ENCODE measurements at regions not wholly inside any gene's neighbourhood (a gene's known extent, or its start where the extent isn't known, plus 50 kb on each side); places are given as distances from the start of the nearest gene placed in this dataset.
"Not testable (repeated sequence)": the region's sequence is repeated elsewhere in the genome, so short reads cannot be mapped to it uniquely, and the experiment has no call there.

DNA sequence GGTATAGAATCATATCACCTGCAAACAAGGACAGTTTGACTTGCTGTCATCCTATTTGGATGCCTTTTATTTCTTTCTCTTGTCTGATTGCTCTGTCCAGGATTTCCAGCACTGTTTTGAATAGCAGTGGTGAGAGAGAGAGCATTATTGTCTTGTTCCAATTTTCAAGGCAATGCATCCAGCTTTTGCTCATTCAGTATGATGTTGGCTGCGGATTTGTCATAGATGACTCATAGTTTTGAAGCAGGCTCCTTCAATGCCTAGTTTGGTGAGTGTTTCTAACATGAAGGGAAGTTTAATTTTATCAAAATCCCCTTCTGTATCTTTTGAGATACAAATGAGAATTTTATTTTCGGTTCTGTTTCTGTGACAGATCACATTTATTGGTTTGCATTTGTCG is 518.9 kb downstream of the PCDH11X start:
- not testable (repeated sequence) for DNase-seq (ENCODE audit: low read depth)

DNA sequence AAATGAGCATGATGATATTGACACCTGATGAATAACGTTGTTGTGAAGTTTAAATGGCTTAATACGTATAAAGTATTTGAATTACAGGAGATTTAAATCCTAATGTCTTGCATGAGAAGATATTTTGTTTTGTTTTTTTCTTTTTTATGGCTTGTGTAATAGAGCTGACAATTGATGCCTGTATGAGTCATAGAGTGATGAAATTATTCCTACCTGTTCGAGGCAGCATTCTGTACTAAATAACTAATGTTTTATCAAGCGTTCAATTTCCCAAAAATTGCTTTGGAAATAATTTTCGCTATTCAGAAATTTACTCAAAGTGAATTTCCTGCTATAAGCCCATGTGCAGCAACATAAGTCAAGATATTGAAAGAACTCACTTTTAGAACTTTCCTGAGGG is 554.0 kb downstream of the PCDH11X start:
- DNase-seq (ENCODE audit: low read depth) = not testable (repeated sequence)

DNA sequence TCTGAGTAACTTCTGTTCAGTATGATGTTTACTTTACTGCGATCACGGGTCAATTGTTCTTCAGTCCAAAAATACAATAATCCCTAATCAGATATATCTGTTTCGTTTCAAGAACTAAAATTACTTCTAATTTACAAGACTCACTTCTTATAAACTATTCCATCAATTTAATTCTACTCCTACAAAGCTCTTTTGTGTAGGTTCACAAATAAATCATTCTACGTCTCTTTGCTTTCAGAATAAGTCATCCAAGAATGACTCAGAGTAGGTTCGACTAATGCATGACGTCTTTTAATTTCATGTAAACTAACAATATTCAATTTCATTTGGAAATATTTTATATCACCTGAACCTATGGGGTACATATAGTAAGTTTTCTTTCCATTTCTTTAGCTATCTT is 571.9 kb downstream of the PCDH11X start:
- not testable (repeated sequence) for DNase-seq (ENCODE audit: low read depth)

DNA sequence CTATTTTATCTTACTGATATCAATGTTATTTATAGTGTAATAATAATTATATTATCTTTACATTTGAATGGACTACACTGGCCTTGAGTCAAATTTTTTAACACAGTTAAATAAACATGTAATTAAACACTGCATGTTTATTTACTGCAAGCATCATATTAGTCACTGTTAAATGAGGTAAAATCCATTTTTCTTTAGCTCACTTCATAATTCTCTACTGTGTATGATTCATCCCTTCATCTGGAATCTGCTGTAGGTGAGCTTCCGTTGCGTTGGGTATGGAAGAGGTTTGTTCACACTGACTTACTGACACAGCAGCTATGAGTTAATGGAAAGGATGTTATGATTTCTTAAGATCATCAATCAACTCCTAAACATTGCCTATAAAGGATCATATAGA is 572.3 kb downstream of the PCDH11X start:
- no peak for DNase-seq (ENCODE audit: low read depth)
